ENCODE measurements at regions not wholly inside any gene's neighbourhood (a gene's known extent, or its start where the extent isn't known, plus 50 kb on each side); places are given as distances from the start of the nearest gene placed in this dataset.
A peak's percentile ranks its signal among the peaks of the same experiment; 100 is the strongest.

- no peak for TF ChIP-seq CTCF (conservative IDR thresholded peaks at IDR 0.05; ENCODE audit: low read length)
- DNase-seq (ENCODE audit: low read depth) = no peak
- H3K4me3 ChIP-seq (ENCODE audit: low read length) = no peak overlapping the region
These were observed 181.6 kb upstream of the LMNTD1 start for GRCh38 chr12:25734529-25735180.

- TF ChIP-seq CTCF (conservative IDR thresholded peaks at IDR 0.05; ENCODE audit: low read length) = no peak
- no peak for DNase-seq (ENCODE audit: low read depth)
These were observed 187.5 kb upstream of the LMNTD1 start for GRCh38 chr12:25740617-25741016.

GRCh38 chr12:25741917-25742316 is 188.8 kb upstream of the LMNTD1 start:
- TF ChIP-seq CTCF (conservative IDR thresholded peaks at IDR 0.05; ENCODE audit: low read length) = no peak
- no peak for DNase-seq (ENCODE audit: low read depth)
- no peak overlapping the region for H3K4me3 ChIP-seq (ENCODE audit: low read length)

More at GRCh38 chr12:25740617-25741016, 187.5 kb upstream of the LMNTD1 start:
- no peak overlapping the region for H3K4me3 ChIP-seq (ENCODE audit: low read length)

GRCh38 chr12:25743679-25744215 is 190.7 kb upstream of the LMNTD1 start:
- peak; percentile 25 for DNase-seq (ENCODE audit: low read depth)
- TF ChIP-seq CTCF (conservative IDR thresholded peaks at IDR 0.05; ENCODE audit: low read length) = no peak
- no peak overlapping the region for H3K4me3 ChIP-seq (ENCODE audit: low read length)

- TF ChIP-seq CTCF (conservative IDR thresholded peaks at IDR 0.05; ENCODE audit: low read length) = no peak
- DNase-seq (ENCODE audit: low read depth) = peak; percentile 27
- H3K4me3 ChIP-seq (ENCODE audit: low read length) = no peak overlapping the region
These were observed 191.2 kb upstream of the LMNTD1 start for GRCh38 chr12:25744313-25744712.

- H3K4me3 ChIP-seq (ENCODE audit: low read length) = no peak overlapping the region
- TF ChIP-seq CTCF (conservative IDR thresholded peaks at IDR 0.05; ENCODE audit: low read length) = no peak
- no peak for DNase-seq (ENCODE audit: low read depth)
These were observed 192.2 kb upstream of the LMNTD1 start for GRCh38 chr12:25745281-25745680.

- TF ChIP-seq CTCF (conservative IDR thresholded peaks at IDR 0.05; ENCODE audit: low read length) = no peak
- DNase-seq (ENCODE audit: low read depth) = no peak
- H3K4me3 ChIP-seq (ENCODE audit: low read length) = no peak overlapping the region
These were observed 193.0 kb upstream of the LMNTD1 start for GRCh38 chr12:25746131-25746530.

Measured in AG10803 (cell line).